ENCODE measurements at regions not wholly inside any gene's neighbourhood (a gene's known extent, or its start where the extent isn't known, plus 50 kb on each side); places are given as distances from the start of the nearest gene placed in this dataset.

DNA sequence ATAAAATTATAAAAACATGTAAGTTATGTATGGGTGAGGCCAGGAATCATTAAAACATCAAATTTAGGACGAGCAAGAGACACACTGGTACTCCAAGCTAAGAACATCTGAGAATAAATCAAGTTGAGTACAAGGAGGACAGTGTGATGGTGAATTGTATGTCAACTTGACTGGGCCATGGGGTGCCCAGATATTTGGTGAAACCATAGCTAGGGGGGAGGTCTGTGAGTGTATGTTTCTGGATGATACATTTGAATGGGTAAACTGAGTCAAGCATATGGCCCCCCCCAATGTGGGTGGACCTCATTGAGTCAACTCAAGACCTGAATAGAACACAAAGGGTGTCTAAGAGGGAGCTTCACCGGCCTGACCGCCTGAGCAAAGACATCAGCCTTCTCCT is 115.3 kb upstream of the BCOR start:
- Histone ChIP-seq H3K4me3 (ENCODE audit: low read depth in 1 of 2, low read length in 2 of 2) (no peak overlapping the region), H3K9me3 (ENCODE audit: insufficient read depth, low read length, severe bottlenecking) (no peaks in the 10 kb centered on the region), H4K20me1 (ENCODE audit: insufficient read depth, low read length) (no peaks in the 10 kb centered on the region), H3K36me3 (ENCODE audit: insufficient read depth, low read length) (no peaks in the 10 kb centered on the region), H3K4me2 (ENCODE audit: insufficient read depth, low read length) (no peak overlapping the region), H3K4me1 (ENCODE audit: insufficient read depth, low read length) (no peaks in the 10 kb centered on the region), H3K27ac (ENCODE audit: low read length) (no peak overlapping the region), H3K79me2 (ENCODE audit: insufficient read depth, low read length) (no peaks in the 10 kb centered on the region), H2AFZ (ENCODE audit: low read depth, low read length) (no peak overlapping the region), H3K27me3 (ENCODE audit: insufficient read depth, low read length, poor library complexity) (no peaks in the 10 kb centered on the region), H3K9ac (ENCODE audit: low read depth, low read length) (no peak overlapping the region)
- DNase-seq, result no peak
- TF ChIP-seq EZH2 (IDR thresholded peaks at IDR 0.05; ENCODE audit: borderline replicate concordance, low read depth, low read length, severe bottlenecking), result no peak
- TF ChIP-seq, protein P1, sequence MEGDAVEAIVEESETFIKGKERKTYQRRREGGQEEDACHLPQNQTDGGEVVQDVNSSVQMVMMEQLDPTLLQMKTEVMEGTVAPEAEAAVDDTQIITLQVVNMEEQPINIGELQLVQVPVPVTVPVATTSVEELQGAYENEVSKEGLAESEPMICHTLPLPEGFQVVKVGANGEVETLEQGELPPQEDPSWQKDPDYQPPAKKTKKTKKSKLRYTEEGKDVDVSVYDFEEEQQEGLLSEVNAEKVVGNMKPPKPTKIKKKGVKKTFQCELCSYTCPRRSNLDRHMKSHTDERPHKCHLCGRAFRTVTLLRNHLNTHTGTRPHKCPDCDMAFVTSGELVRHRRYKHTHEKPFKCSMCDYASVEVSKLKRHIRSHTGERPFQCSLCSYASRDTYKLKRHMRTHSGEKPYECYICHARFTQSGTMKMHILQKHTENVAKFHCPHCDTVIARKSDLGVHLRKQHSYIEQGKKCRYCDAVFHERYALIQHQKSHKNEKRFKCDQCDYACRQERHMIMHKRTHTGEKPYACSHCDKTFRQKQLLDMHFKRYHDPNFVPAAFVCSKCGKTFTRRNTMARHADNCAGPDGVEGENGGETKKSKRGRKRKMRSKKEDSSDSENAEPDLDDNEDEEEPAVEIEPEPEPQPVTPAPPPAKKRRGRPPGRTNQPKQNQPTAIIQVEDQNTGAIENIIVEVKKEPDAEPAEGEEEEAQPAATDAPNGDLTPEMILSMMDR (IDR thresholded peaks at IDR 0.05; ENCODE audit: borderline replicate concordance, extremely low read depth, low read length, poor library complexity, severe bottlenecking), result no peak
- no peak for ATAC-seq (ENCODE audit: insufficient read depth, low read depth)

DNA sequence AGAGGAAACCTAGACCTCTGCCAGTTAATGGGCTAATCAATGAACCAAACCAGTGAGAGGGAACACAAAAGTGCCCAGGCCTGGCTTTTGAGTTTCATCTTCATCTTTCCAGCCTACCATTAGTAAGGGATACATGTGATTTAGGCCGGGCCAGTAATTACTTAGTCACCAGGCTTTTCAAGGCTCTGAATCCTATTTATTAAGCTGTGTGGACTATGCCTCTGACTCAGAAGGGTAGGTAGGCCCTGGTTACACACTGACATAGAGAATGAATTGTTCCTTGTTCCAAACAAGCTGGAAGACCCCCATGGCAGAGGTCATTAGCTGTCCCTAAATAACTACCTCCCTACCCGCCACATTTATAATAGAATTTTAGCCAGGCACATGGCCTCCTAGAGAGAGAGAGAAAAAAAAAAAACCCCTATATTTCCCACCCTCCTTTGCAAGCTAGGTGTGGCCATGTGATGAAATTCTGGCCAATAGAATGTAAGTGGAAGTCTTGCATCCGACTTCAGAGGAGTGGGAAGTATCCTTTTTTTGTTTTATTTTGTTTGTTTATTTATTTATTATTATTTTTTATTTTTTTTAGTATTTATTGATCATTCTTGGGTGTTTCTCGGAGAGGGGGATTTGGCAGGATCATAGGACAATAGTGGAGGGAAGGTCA is 112.3 kb upstream of the BCOR start:
- Histone ChIP-seq H3K9ac (ENCODE audit: low read depth, low read length) (no peak overlapping the region), H3K4me1 (ENCODE audit: insufficient read depth, low read length) (no peaks in the 10 kb centered on the region), H3K36me3 (ENCODE audit: insufficient read depth, low read length) (no peaks in the 10 kb centered on the region), H3K4me2 (ENCODE audit: insufficient read depth, low read length) (no peak overlapping the region), H3K27me3 (ENCODE audit: insufficient read depth, low read length, poor library complexity) (no peaks in the 10 kb centered on the region), H2AFZ (ENCODE audit: low read depth, low read length) (no peak overlapping the region), H3K27ac (ENCODE audit: low read length) (no peak overlapping the region), H3K4me3 (ENCODE audit: low read depth in 1 of 2, low read length in 2 of 2) (no peak overlapping the region), H3K79me2 (ENCODE audit: insufficient read depth, low read length) (no peaks in the 10 kb centered on the region), H3K9me3 (ENCODE audit: insufficient read depth, low read length, severe bottlenecking) (no peaks in the 10 kb centered on the region), H4K20me1 (ENCODE audit: insufficient read depth, low read length) (no peaks in the 10 kb centered on the region)
- DNase-seq, result no peak
- TF ChIP-seq, protein P1 (IDR thresholded peaks at IDR 0.05; ENCODE audit: borderline replicate concordance, extremely low read depth, low read length, poor library complexity, severe bottlenecking), result no peak
- no peak for TF ChIP-seq EZH2 (IDR thresholded peaks at IDR 0.05; ENCODE audit: borderline replicate concordance, low read depth, low read length, severe bottlenecking)
- ATAC-seq (ENCODE audit: insufficient read depth, low read depth), result no peak

DNA sequence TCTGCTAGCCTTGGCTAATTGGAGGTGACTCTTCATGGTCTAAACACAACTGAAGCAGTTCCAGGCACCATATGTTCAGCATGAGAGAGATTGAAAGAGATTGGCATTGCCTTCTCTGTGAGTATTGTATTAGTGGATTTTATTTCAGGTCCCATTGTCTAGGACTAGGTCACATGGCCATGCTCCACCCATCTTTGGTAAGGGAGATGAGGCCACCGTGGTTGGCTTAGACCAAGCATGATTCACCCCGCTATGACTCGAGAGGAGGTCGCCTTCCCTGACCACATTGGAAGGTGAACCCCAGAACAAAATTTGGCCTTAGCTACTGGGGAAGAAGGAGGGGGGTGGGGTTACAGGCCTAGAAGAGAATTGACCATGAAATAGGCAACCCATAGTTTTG is 109.9 kb upstream of the BCOR start:
- H3K4me3 ChIP-seq (ENCODE audit: low read depth in 1 of 2, low read length in 2 of 2), result no peak overlapping the region
- no peak for TF ChIP-seq EZH2 (IDR thresholded peaks at IDR 0.05; ENCODE audit: borderline replicate concordance, low read depth, low read length, severe bottlenecking)
- TF ChIP-seq, protein P1 (IDR thresholded peaks at IDR 0.05; ENCODE audit: borderline replicate concordance, extremely low read depth, low read length, poor library complexity, severe bottlenecking), result no peak
- no peaks in the 10 kb centered on the region for H3K36me3 ChIP-seq (ENCODE audit: insufficient read depth, low read length)
- ATAC-seq (ENCODE audit: insufficient read depth, low read depth) (no peak), DNase-seq (no peak)
- H3K79me2 ChIP-seq (ENCODE audit: insufficient read depth, low read length), result no peaks in the 10 kb centered on the region
- H3K4me1 ChIP-seq (ENCODE audit: insufficient read depth, low read length), result no peaks in the 10 kb centered on the region
- H3K9ac ChIP-seq (ENCODE audit: low read depth, low read length), result no peak overlapping the region
- no peaks in the 10 kb centered on the region for H3K9me3 ChIP-seq (ENCODE audit: insufficient read depth, low read length, severe bottlenecking)
- no peaks in the 10 kb centered on the region for H3K27me3 ChIP-seq (ENCODE audit: insufficient read depth, low read length, poor library complexity)
- H3K4me2 ChIP-seq (ENCODE audit: insufficient read depth, low read length), result no peak overlapping the region
- H3K27ac ChIP-seq (ENCODE audit: low read length), result no peak overlapping the region
- H2AFZ ChIP-seq (ENCODE audit: low read depth, low read length), result no peak overlapping the region
- no peaks in the 10 kb centered on the region for H4K20me1 ChIP-seq (ENCODE audit: insufficient read depth, low read length)
